ENCODE measurements at regions not wholly inside any gene's neighbourhood (a gene's known extent, or its start where the extent isn't known, plus 50 kb on each side); places are given as distances from the start of the nearest gene placed in this dataset.

GRCh38 chr17:79552405-79552804 is 58.4 kb downstream of the RBFOX3 start:
- no peak for TF ChIP-seq EZH2phosphoT487 (IDR thresholded peaks at IDR 0.05; ENCODE audit: borderline replicate concordance)
- no peak for TF ChIP-seq CTCF (conservative IDR thresholded peaks at IDR 0.05; ENCODE audit: low read length)
